HG03159 (cell line): ENCODE measurements at regions not wholly inside any gene's neighbourhood (a gene's known extent, or its start where the extent isn't known, plus 50 kb on each side); places are given as distances from the start of the nearest gene placed in this dataset.

Experiments
- ATAC-seq: cut with Tn5 transposase; IDR thresholded peaks from one replicate; pipeline ENCODE4 v1.9.1; 2021; ENCODE audit warnings: mild to moderate bottlenecking, moderate library complexity; ENCODE audit not compliant: unreplicated experiment

DNA sequence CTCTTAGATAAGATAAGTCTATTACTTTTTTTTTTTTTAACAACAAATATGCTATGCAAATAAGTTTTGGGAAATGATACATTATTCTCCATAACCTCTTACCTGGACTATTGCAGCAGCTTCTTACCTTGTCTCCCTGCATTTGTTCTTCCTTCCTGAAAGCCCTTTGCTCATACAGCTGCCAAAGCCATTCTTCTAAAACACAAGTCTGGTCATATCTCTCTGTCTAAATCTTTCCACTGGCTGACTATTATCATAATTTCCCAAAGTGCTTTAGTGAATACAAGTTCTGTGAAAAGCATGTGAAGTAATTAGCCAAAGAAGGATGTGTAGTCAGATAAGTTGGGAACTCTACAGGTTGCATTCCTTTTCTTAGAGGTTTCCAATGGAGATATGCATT, 115.4 kb upstream of the CNTLN start:
- ATAC-seq = no peak

DNA sequence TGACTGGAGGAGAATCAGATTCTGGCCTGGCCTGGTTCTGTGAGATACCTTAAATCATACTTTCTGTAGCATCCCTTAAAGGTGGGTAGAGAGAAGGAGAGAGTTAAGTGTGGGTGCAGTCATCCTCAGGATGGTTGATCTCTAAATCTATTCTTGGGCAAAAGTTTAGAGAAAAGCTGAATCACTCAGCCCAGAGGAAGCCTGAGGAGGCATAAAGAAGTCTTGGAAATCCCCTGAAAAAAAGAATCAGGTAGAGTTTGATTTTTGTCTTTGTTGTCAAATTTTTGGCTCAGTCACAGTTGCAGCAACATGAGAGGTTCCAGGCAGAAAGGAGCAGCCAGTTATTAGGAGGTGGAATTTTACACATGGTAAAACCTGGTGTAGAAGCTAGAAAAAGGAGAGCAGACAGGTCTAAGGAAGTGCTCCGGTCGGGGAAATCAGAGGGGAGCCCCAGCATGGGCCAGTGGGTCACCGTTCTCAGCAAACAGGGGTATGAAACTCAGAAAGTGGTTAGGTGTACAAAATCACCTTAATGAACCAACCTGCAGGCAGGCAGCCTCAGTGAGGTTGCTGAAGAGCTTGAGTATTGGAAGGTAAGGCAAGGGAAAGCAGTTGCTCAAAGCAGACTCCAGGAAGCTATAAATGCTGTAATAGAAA, 116.2 kb upstream of the CNTLN start:
- no peak for ATAC-seq

- ATAC-seq = no peak
These were observed 116.8 kb upstream of the CNTLN start for GRCh38 chr9:17017931-17018491.

- no peak for ATAC-seq
These were observed 120.9 kb upstream of the CNTLN start for GRCh38 chr9:17013891-17014290.

DNA sequence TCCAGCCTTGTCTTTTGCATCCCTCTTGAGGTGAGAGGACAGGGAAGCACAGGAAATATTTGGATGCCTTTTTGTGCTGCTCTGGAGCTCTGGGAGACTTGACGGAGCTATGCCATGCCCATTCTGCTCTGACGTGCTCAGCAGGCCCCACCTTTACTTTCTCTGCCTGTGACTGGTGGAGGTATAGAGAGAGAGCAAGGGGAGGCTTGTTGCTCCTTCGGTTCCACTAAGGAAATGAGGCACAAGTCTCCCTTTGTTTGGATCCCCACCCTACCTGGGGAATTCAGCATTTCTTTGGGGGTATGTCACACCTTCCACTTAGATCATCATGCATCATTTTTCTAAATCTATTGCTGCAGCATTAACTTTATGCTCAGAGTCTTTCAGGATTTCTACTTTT, 121.8 kb upstream of the CNTLN start:
- no peak for ATAC-seq

DNA sequence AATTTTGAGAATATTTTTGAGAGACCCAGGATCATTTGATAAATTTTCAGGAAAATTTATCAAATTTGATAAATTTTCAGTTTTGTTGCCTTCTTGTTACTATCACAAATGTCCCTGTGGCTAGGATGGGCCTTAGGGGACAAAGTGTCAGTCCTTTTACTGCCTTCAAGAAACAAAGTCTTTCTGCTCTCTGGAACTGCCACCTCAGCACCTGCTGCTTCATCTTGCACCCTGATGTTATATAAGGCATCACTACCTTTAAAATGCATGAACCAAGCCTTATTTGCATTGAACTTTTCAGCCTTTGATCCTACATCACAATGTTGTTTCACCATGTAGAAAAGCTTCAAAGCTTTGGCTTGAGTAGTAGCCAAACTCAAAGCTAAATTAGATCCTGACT, 123.0 kb upstream of the CNTLN start:
- no peak for ATAC-seq

- no peak for ATAC-seq
These were observed 125.8 kb upstream of the CNTLN start for GRCh38 chr9:17009071-17009470.

DNA sequence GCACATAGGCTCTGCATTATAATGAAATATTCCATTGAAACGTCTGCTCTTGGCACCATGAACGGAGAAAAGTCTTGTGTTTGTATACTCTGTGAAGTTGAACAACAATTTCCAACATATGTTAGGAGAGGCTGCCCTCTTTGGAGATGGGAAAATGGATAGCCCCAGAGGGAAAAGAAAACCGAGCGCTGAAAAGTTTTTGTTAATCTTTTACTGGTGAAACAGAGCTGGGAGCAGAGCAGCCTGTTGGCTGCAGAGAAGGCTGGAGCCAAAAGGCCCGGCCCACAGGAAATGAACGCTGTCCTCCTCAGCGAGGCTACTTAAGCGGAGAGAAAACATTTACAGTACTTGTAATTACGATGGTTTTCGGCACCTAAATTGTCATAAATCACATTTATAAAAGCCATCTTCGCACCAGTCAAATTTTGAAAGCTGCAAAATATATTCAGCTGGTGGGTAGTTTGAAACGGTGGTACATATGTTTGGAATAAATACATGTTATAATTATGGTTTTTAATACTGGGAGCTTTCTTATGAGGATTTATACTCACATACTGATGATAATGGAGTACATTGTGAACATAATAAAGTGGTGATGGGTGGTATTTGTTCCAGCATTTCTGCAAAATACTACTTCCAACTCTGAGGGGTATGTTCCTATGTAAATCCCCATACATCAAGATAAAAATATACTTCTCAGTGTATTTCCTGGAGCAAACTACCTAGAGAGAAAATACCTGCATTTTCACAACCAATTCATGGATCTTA, 129.6 kb upstream of the CNTLN start:
- ATAC-seq = no peak

DNA sequence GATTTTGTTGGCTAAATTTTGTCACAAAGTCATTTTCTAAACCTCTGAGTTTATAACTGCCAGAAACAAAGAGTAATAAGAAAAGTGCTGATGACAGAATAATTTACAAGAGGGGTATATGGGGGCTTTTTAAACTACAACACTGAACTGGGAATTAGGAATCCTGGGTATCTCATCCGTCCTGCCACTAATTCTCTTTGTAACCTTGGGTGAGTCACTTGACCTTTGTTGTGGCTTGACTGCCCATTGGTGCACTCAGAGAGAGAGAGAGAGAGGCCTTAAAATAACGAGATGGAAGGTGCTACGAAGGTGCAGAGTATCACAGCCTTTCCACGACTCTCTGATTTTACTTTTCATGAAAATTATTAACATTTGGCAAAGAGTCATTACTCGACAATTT, 130.3 kb upstream of the CNTLN start:
- no peak for ATAC-seq

DNA sequence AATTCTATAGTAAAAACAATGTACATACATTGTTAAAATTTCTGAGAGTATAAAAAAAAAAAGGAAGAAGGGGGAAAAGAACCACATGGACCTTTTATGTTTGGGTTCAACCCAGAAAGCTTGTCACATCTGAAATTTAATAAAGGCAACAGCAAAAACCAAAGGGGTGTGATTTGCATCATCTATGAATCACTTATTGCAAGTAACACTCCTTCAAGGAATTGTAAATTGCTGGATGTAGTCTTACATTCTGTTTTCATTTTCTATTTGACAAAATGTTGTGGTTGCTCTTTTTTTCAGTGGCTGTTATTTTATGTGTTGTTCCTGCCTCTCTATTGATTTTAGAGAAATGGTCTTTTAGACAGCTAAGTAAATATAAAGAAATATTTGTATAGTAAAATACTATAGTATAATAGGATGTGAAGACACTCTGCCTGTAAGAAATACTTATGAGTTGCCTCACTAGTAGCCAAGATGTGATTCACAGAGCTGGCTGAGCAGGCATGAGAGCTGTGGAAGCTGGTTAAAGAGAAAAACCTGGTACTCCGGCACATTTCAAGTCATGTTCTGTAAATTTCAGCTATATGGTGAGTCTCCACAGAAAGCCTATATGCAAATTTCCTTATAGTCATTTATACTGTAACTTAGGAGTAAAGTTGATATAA, 131.1 kb upstream of the CNTLN start:
- no peak for ATAC-seq

- no peak for ATAC-seq
These were observed 126.5 kb upstream of the BNC2 start for GRCh38 chr9:16996901-16997491.

DNA sequence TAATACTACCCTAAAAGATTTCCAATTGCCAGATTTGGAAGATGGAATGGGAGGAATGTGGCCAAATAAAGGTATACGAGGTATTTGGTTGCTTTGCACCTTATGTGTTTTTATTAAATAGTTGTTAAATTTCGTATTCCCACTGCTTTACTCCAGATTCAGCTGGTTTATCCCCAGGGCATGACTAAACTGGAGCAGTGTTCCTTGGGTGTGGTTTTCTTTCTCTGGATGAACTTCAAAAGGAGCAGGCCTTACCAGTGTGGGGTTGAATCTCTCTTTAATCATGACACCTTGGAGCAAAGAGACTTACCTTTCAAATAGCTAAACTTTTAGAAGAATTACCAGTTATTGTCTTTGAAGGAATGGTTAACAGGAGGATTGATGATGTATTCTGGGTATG, 121.7 kb upstream of the BNC2 start:
- ATAC-seq = no peak

- ATAC-seq = no peak
These were observed 116.6 kb upstream of the BNC2 start for GRCh38 chr9:16987026-16987425.

DNA sequence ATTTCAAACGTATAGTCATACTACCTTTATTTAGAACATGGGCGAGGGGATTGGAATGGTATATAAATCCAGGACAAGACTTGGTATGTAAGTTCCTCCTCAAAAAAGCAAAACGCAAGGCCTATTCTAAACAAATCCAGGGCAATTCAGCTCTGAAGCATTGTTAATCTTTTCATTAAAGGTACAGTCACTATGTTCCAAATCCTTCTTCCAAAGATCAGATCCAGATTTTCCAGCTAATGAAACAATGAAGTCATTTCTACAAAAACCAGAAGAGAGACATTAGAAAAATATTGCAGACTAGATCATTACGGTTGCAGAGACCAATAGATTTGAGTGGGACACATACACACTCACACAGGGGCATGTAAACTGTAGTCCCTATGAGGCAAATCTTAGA, 116.1 kb upstream of the BNC2 start:
- no peak for ATAC-seq

DNA sequence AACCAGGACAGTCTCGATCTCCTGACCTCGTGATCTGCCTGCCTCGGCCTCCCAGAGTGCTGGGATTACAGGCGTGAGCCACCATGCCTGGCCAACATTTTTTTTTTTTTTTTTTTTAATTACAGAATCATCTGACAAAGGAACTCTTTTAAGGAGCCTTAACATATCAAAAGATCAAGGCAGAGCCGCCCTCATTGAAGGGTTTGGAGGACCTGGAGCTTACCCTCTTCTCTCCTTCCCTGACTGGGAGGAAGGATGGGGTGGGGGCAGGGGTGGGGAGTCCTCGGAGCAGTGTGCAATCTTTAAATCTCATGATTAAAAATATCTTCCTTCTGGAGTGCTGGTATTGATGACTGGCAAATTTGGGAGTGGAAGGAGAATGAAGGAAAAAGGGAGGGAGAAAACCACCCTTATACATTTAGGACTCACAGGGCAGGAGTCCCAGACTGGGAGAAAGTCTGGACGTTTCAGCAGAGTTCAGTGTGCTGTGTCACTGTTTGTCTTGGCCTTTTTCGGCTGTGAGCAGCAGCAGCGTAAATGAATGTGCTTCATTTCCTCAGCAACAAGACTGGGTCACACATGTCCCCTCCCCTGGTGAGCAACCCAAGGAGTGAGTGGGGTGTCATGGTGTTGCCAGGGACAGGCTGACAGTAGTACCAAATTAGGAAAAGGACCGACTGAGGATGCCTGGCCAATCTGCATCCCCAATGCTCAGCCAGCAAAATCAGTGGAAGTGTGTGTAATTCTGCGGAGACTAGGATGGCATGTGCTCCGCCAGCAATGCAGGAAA, 115.3 kb upstream of the BNC2 start:
- no peak for ATAC-seq

GRCh38 chr9:16982780-16983310, 112.4 kb upstream of the BNC2 start:
- ATAC-seq = no peak

GRCh38 chr9:16976427-16976826, 106.0 kb upstream of the BNC2 start:
- ATAC-seq = no peak

DNA sequence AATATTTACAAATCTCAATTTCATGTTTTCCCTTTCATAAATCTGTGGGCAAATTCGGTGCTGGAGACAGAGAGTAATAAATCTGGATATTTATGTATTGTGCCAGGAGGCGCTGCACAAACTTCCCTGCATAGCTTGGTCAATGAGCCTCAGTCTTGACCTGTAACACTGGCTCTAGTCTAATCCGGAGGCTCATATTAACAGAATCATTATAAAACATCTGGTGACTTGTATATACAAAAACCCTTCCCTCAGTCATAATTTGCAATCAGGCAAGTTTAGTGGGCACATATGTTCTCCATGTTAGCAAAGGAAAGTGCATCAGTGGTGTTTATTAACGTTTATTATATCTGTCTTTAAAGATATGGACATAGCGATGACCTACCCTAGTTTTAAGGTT, 104.0 kb upstream of the BNC2 start:
- no peak for ATAC-seq

DNA sequence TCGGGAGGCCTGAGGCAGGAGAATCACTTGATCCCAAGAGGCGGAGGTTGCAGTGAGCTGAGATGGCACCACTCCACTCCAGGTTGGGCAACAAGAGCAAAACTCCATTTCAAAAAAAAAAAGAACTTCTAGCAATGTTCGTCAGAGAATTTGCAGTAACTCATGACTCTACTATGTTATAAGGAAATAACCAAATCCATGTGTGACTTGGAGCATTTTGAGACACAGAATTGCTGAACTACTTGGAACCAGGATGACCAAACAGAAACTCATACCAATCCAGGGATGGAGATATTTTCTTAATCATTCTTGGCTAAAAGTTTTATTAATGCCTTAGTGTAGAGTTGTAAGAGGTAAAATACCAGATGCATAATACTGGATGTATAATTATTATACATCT, 99.9 kb upstream of the BNC2 start:
- ATAC-seq = no peak

GRCh38 chr9:16964228-16964627, 93.8 kb upstream of the BNC2 start:
- ATAC-seq = no peak
